ENCODE measurements at regions not wholly inside any gene's neighbourhood (a gene's known extent, or its start where the extent isn't known, plus 50 kb on each side); places are given as distances from the start of the nearest gene placed in this dataset.

- no peak for DNase-seq
These were observed 761.0 kb upstream of the ARRDC4 start for GRCh38 chr15:97199393-97200051.

DNA sequence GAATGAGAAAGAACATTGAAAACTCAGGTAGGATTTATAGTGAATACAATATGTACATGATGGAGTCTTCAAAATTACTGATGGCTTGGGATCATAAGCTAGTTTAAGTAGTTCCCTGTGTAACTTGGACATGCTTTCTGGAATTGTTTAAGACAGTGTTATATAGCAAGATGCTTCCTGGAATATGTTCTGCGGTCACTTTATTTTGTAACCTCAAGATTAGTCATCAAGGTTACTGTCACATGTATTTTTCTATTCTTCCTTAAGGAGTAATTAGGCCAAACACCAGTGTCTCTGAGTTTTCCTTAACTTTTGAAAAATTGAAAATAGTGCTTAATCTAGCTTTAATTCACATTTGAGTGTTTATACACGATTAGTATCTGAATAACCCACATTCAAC, 760.3 kb upstream of the ARRDC4 start:
- DNase-seq, result no peak

GRCh38 chr15:97210277-97210676, 750.2 kb upstream of the ARRDC4 start:
- no peak for DNase-seq

- no peak for DNase-seq
These were observed 744.9 kb upstream of the ARRDC4 start for GRCh38 chr15:97215629-97216028.

GRCh38 chr15:97224191-97224641, 736.3 kb upstream of the ARRDC4 start:
- DNase-seq, result no peak

DNA sequence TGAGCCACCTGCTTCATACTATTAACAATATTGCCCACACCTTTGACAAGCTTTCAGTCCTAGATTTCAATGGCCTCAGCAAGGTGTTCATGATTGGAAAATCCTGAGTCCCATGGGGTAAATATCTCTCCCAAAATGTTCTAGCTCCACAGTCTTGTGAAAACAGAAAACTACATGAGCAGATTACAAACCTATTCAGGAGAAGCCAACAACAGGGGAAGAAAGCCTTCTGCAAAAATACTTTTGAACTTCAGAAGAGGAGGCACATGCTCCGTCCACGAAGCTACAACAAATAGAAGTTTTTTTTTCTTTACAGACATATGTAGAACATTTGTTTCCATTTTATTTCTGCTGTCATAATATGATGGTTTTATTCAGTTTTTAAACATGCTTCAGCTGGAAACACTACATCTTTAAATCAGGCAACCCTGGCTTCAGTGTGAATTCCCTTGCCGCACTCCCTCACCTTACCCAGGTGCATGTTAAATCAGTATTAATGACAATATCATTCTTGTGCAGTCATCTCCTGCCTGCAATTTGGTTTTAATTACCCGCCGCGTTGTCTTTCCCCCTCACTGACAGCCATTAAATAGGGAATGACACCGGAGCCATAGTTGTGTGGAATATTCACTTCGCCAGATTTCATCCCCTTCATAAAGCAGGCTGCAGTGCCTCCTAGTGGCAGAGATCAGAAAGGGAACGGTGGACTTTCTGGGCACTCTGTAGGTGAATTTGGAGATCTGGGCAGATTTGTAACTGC, 725.5 kb upstream of the ARRDC4 start:
- DNase-seq, result no peak

DNA sequence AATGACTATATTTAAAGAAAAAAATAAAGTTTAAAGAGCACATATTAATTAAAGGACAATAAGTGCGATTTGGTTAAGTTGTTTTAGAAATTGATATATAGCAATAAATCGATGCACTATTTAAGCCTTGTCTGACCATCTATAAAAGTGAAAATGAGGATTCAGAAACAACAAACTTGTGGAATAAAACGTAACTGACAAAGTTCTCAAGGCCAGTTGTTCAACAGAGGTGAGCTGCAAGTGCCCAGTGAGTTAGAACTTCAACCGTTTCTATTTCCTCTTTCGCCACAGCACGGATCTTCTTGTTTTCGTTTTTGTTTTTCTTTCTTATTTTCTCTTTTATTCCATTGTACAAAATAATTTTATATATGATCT, 724.9 kb upstream of the ARRDC4 start:
- no peak for DNase-seq

- no peak for DNase-seq
These were observed 724.4 kb upstream of the ARRDC4 start for GRCh38 chr15:97236140-97236539.

DNA sequence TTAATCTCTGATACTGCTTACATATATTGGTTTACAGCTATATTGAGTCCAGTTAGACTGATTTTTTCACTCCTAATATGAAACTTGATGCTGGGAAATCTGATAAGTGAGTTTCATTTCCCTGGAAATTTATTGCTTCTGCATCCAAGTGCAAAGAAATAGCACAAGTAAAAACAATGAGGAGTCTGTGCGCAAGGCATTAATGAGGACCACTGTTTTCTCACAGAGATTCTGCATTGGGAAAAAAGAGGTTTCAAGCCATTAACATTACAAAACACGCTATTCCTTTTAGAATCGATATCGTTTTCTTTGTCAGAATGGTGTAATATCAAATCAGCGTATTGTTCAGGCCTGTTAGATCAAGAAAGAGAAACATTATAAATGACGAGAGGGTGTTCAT, 723.3 kb upstream of the ARRDC4 start:
- no peak for DNase-seq

DNA sequence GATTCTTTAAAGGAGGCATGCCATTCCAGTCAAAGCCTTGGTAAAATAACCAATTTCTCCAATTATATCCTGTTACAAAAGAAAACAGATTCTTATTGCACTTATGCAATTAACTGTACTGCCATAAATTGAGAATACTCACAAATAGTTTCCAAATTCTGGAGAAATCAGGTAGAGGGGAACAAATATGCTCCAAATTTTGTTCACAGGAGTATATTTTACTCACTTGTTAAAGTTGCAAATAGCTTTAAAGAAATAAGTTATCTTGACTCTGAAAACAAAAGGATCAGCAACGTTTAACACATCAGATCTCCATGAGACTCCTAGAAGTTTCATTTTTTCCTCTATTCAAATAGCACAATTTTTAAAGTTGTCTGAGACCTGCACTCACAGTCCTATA, 712.1 kb upstream of the ARRDC4 start:
- DNase-seq, result no peak

GRCh38 chr15:97259943-97260342, 700.6 kb upstream of the ARRDC4 start:
- no peak for DNase-seq

DNA sequence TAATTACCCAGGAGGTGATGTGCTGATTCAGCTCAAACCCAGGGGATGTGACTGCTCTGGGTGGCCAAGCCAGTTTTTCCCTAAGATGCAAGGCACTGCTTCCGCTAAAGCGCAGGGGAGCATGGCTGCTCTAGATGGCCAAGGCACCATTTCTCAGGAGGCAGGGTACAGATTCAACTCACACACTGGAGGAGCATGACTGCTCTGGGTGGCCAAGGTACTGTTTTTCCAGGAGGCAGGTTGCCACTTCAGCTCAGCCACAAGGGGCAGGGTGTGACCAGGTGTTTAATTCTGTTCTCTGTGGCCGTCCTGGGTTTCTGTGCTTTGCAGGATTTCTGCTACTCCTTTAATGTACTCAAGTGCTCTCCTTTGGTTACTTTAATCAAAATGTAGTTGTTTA, 659.3 kb upstream of the ARRDC4 start:
- no peak for DNase-seq

- DNase-seq, result no peak
These were observed 644.1 kb upstream of the ARRDC4 start for GRCh38 chr15:97316362-97316761.

DNA sequence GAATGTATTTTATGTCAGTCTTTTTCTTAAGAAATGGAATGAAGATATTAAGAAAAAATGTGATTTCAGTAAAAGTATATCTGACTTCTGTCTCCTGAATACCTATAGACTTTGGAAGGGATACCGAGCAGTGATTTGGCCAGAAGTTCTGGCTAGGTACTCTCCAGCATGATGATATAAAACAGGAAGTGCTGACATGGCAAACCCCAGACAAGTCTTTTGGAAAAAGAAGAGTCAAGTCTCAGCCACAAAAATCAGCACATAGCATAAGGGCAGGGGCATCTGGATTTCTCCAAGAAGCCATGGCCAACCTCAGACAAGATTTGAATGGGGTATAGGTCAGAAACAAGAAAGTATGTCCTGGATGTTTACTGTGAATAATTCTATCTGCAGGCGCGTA, 643.3 kb upstream of the ARRDC4 start:
- DNase-seq, result no peak

GRCh38 chr15:97319291-97319690, 641.2 kb upstream of the ARRDC4 start:
- no peak for DNase-seq

DNA sequence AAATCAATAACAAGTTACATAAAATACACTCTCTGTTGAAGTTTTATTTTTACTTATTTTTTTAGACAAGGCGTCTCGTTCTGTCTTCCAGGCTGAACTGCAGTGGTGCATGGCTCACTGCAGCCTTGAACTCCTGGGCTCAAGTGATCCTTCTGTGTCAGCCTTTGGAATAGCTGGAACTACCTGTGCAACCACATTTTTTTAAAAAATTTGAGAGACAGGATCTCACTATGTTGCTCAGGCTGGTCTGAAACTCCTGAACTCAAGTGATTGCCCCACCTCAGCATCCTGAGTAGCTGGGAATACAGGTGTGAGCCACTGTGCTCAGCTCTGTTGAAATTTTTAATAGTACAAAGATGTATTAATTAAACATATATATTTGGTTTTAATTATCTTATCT, 614.3 kb upstream of the ARRDC4 start:
- DNase-seq, result no peak

DNA sequence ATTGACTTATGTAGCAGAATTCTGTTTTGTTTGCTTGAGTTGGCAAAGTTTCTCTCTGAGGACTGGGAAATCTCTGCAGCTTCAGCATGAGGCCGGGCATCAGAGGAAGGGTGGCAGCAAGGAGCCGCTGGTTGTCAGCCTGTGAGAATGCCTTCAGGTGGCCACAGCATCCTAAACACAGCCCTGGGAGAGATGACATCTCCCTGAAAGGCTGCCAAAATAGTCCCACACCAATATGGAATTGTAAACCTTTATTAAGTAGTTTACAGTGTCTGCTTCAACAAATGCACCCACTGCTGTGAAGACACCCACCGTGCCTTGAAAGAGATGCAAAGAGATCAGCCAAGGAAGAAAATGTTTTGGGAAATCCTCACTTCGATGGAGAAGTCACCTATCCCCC, 609.7 kb upstream of the ARRDC4 start:
- no peak for DNase-seq

DNA sequence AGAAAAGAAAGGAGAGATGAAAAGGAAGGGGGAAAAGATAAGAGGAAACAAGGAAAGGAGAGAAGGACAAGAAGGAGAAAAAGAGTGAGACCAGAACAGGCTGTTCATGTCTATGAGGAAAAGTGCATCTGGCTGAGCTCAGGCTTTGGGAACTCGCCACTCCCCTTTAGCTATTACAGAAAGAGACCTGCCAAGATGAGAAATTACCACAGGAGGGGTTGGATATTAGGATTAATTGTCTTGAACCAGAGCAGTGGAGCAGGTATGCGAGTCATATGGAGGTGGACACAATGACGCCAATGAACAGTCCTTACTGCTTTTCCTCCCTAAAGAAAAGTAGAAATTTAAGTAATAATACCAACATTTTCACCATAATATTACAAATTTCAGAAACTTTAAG, 577.0 kb upstream of the ARRDC4 start:
- DNase-seq, result no peak

- DNase-seq, result no peak
These were observed 573.6 kb upstream of the ARRDC4 start for GRCh38 chr15:97386940-97387339.

- DNase-seq, result no peak
These were observed 559.3 kb upstream of the ARRDC4 start for GRCh38 chr15:97401195-97401594.

DNA sequence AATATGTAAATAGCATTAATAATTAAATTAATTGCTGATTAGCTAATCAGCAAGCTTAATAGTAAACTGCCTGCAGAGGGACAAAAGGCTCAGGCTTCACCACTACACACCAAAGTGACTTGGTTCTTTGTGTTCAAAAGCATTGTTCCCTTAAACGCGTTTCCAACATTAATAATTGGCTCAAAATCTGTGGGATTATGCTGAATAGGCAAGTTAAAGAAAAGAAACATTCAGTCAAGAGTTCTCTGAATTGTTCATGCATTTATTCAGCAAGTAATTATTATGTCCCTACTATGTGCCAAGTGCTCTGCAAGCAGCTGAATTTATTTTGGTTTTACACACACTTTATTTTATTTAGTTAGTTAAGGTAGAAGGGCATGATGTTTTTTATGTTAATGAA, 558.5 kb upstream of the ARRDC4 start:
- DNase-seq, result no peak

GRCh38 chr15:97406841-97407240, 553.7 kb upstream of the ARRDC4 start:
- DNase-seq, result no peak

GRCh38 chr15:97410897-97411575, 549.5 kb upstream of the ARRDC4 start:
- DNase-seq, result no peak

DNA sequence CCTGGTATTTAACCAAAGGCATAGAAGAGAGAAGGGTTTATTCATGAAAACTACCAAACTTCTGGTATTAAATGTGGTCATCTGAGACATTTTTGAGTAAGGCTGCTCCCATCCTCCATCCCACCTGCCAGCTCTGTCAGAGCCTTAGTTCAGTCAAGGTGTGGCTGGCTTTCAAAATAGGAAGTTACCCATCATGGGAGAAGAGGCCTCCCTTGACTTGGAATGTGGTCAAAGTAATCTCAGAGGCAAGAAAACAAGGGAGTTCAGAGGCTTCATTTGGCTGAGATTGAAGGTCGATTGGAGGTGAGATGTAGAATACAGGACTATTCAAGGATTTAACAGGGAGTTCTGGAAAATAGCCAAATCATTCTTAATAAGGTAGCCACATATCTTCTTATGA, 540.4 kb upstream of the ARRDC4 start:
- no peak for DNase-seq

All from activated effector memory CD4-positive, alpha-beta T cell treated with anti-CD3 and anti-CD28 coated beads, Interleukin-2, amount 50 U/mL, for 16 hours (primary cell).